PC-9 (cell line): ENCODE measurements at regions not wholly inside any gene's neighbourhood (a gene's known extent, or its start where the extent isn't known, plus 50 kb on each side); places are given as distances from the start of the nearest gene placed in this dataset.

Experiments
- BruUV-seq: library from RNA; stranded (reverse); fragments of 400-500 nt; replicated peaks from 2 replicates; lab custom pipeline; 2021; lab: Mats Ljungman, UMichigan
- CTCF ChIA-PET: fragments of 300-600 bp; sonication (Branson Sonifier 250); formaldehyde crosslinking; loops from one replicate; lab custom pipeline; 2022; ENCODE audit warnings: antibody characterized with exemption; lab: Charles Lee
- POLR2A ChIA-PET: fragments of 300-600 bp; sonication (Branson Sonifier 250); formaldehyde crosslinking; loops from one replicate; lab custom pipeline; 2022; ENCODE audit warnings: antibody characterized with exemption; ENCODE audit not compliant: unreplicated experiment; lab: Charles Lee
- DNase-seq, 2 experiments: peaks; one replicate each; pipeline versions ENCODE4 v3.0.0 to v3.0.0-alpha.2; 2015 to 2022; ENCODE audit warnings: mixed read lengths in 1 of 2
- H2AFZ ChIP-seq: fragments of 200-600 bp; sonication (generic); 2 replicates; pipeline ENCODE4 v1.8.1; 2017; ENCODE audit warnings: antibody characterized with exemption
- H3F3A ChIP-seq: fragments of 200-600 bp; sonication (generic); 2 replicates; pipeline ENCODE4 v1.8.1; 2017; ENCODE audit warnings: antibody characterized with exemption, mild to moderate bottlenecking, low read depth; ENCODE audit not compliant: insufficient read depth
- H3K27ac ChIP-seq: fragments of 200-600 bp; sonication (generic); 2 replicates; pipeline ENCODE4 v1.6.1; 2016; ENCODE audit warnings: mixed run types
- H3K27me3 ChIP-seq: fragments of 200-600 bp; sonication (generic); 2 replicates; pipeline ENCODE4 v1.6.1; 2016; ENCODE audit warnings: low read depth, mixed run types; ENCODE audit not compliant: insufficient read depth
- H3K36me3 ChIP-seq: fragments of 200-600 bp; sonication (generic); 2 replicates; pipeline ENCODE4 v1.6.1; 2016; ENCODE audit warnings: low read depth, mixed run types
- H3K4me1 ChIP-seq: fragments of 200-600 bp; sonication (generic); replicated peaks from 2 replicates; pipeline ENCODE4 v1.6.1; 2016; ENCODE audit warnings: mixed run types; ENCODE audit not compliant: insufficient read depth
- H3K4me2 ChIP-seq: fragments of 200-600 bp; sonication (generic); 2 replicates; pipeline ENCODE4 v1.6.1; 2017; ENCODE audit warnings: mixed run types
- H3K4me3 ChIP-seq: fragments of 200-600 bp; sonication (generic); 2 replicates; pipeline ENCODE4 v1.6.1; 2016; ENCODE audit warnings: mixed run types
- H3K79me2 ChIP-seq: fragments of 200-600 bp; sonication (generic); 2 replicates; pipeline ENCODE4 v1.6.1; 2017; ENCODE audit warnings: low read depth, mixed run types
- H3K9me2 ChIP-seq: fragments of 200-600 bp; sonication (generic); 2 replicates; pipeline ENCODE4 v1.8.1; 2017; ENCODE audit warnings: mild to moderate bottlenecking; ENCODE audit not compliant: insufficient read depth
- H3K9me3 ChIP-seq: fragments of 200-600 bp; sonication (generic); 2 replicates; pipeline ENCODE4 v1.8.1; 2016; ENCODE audit warnings: low read depth; ENCODE audit not compliant: insufficient read depth
- H4K20me1 ChIP-seq: fragments of 200-600 bp; sonication (generic); 2 replicates; pipeline ENCODE4 v1.8.1; 2017; ENCODE audit not compliant: insufficient read depth
- CTCF ChIP-seq: fragments of 200-600 bp; sonication (generic); conservative IDR thresholded peaks from 2 replicates; pipeline ENCODE4 v1.6.1; 2017; ENCODE audit warnings: mixed run types, antibody characterized with exemption, mild to moderate bottlenecking, moderate library complexity
- EZH2 ChIP-seq: fragments of 200-600 bp; sonication (generic); IDR thresholded peaks from 2 replicates; pipeline ENCODE4 v1.8.0; 2017; ENCODE audit warnings: antibody characterized with exemption, low read depth
- intact Hi-C: fragments of 100-400 bp; cut with micrococcal nuclease; formaldehyde crosslinking; loops from one replicate; pipeline ENCODE4 v1.10.0; 2022; ENCODE audit not compliant: unreplicated experiment

- Histone ChIP-seq H3K4me1 (no peaks in the 10 kb centered on the region; the same call in 1 of the 2 replicates), H3K9me3 (no peaks in the 10 kb centered on the region), H3K79me2 (no peaks in the 10 kb centered on the region), H3K9me2 (no peaks in the 10 kb centered on the region), H3K4me2 (no peak overlapping the region), H4K20me1 (no peaks in the 10 kb centered on the region), H3K27ac (no peak overlapping the region), H2AFZ (no peak overlapping the region), H3K27me3 (no peaks in the 10 kb centered on the region), H3F3A (no peaks in the 10 kb centered on the region), H3K36me3 (no peaks in the 10 kb centered on the region), H3K4me3 (no peak overlapping the region)
- no TSS peak for BruUV-seq
- TF ChIP-seq CTCF: no peak
- TF ChIP-seq EZH2: no peak
- no peak for DNase-seq
- intact Hi-C loops: no loop called here
- POLR2A ChIA-PET: no interaction called here
- CTCF ChIA-PET: no interaction called here
These were observed 299.9 kb downstream of the CSNK1G3 start for GRCh38 chr5:123811831-123812230.

- H3K27ac ChIP-seq: no peak overlapping the region
- H3K4me1 ChIP-seq: no peaks in the 10 kb centered on the region; the same call in 1 of the 2 replicates
- CTCF ChIA-PET: no interaction called here
These were observed 298.9 kb downstream of the CSNK1G3 start for GRCh38 chr5:123810746-123811340.

GRCh38 chr5:123810253-123810652 lies 298.3 kb downstream of the CSNK1G3 start:
- peak in 1 of 2 experiments; percentile 58 for DNase-seq
- CTCF ChIA-PET: no interaction called here
- Histone ChIP-seq H3K4me3 (no peak overlapping the region), H3K79me2 (no peaks in the 10 kb centered on the region), H3F3A (no peaks in the 10 kb centered on the region), H3K27me3 (no peaks in the 10 kb centered on the region), H3K36me3 (no peaks in the 10 kb centered on the region), H3K27ac (no peak overlapping the region), H3K4me2 (no peak overlapping the region), H3K9me2 (no peaks in the 10 kb centered on the region), H3K4me1 (no peaks in the 10 kb centered on the region; the same call in 1 of the 2 replicates), H3K9me3 (no peaks in the 10 kb centered on the region), H2AFZ (no peak overlapping the region), H4K20me1 (no peaks in the 10 kb centered on the region)
- intact Hi-C loops: no loop called here
- POLR2A ChIA-PET: no interaction called here
- BruUV-seq: no TSS peak
- TF ChIP-seq CTCF: no peak

More at GRCh38 chr5:123810746-123811340, 298.9 kb downstream of the CSNK1G3 start:
- Histone ChIP-seq H2AFZ (no peak overlapping the region), H3K9me3 (no peaks in the 10 kb centered on the region), H3K27me3 (no peaks in the 10 kb centered on the region), H4K20me1 (no peaks in the 10 kb centered on the region), H3K36me3 (no peaks in the 10 kb centered on the region), H3F3A (no peaks in the 10 kb centered on the region), H3K4me3 (no peak overlapping the region), H3K79me2 (no peaks in the 10 kb centered on the region), H3K9me2 (no peaks in the 10 kb centered on the region), H3K4me2 (no peak overlapping the region)
- POLR2A ChIA-PET: no interaction called here
- TF ChIP-seq CTCF: no peak
- no peak for TF ChIP-seq EZH2
- DNase-seq: no peak
- intact Hi-C loops: no loop called here
- BruUV-seq: no TSS peak
